Lung microvascular endothelial cell (primary cell): ENCODE measurements at regions not wholly inside any gene's neighbourhood (a gene's known extent, or its start where the extent isn't known, plus 50 kb on each side); places are given as distances from the start of the nearest gene placed in this dataset.
"Not testable (repeated sequence)": the region's sequence is repeated elsewhere in the genome, so short reads cannot be mapped to it uniquely, and the experiment has no call there.

ENCODE experiments used
- DNase-seq, 2 donors: peaks; one replicate each; pipeline versions ENCODE4 v3.0.0 to v3.0.0-alpha.2; 2010; ENCODE audit warnings: low read depth in 2 of 2

DNA sequence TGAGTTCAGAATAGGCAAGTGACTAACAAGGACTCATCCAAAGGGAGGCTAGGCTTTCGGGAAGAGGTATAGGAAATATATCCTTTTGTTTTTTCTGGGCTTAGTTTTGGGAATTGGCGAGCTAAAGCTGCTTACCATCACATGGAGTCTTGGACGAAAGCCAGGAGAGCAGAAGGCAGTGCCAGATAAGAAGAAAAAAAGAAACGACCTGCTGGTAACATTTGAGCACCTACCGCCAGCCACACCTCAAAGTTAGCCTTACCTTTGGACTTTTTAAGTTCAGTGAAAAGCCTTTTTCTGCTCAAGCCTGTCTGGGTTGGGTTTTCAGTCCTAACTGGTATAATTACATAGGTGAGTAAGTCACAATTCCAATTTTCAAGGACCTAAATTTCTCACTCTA, 85.1 kb upstream of the LCORL start:
- DNase-seq = peak; percentile 11 to 47

GRCh38 chr4:18105030-18106011, 83.8 kb upstream of the LCORL start:
- no peak for DNase-seq

DNA sequence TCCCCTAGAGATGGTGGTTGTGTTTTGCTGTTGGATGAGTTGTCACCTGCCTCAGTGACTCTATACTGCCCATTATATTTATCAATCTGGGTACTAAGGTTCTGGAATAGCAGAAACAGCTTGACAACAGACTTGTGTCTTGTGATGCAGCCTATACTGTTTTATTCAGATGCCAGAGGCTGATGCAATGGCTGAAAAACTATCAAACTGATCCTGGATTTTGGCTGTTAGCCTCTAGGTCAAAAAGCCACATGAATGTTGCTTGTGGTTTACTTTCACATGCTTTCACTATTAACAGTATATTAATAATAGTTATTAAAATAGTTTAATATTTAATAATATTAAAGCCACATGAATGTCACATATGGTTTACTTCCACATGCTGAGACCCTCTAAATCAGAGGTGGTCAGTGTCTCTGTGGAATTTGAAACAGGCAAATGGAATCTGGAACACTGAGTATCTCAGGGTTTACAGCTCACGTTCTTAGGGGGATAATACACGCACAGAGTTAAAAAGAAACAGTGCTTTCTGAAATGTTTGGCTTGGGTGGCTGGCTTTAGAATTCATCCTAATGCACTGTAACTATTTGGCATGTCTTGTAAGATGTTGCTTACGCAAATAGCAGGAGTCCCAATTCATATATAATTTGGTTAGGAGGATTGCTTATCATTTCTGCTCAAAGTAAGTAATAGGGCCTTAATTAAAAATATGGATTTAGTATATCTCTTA, 82.5 kb upstream of the LCORL start:
- no peak for DNase-seq

DNA sequence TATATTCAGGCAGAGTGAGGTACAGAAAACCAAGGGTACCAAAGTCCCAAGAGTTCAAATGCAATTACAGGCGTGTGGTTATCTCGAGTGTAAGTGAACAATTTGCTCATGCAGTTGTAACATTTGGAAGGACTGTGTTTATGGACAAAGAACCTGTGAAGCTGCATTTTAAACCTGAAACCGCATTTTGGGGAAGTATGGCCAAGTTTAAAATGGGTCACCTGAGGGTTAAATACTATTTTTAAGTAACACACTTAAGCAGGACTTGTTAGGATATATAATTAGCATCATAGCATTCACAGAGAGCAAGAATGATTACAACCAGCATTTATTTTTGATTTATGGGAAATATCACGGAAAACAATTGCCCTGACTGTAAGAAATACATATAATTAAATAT, 79.1 kb upstream of the LCORL start:
- no peak for DNase-seq

- not testable (repeated sequence) for DNase-seq
Observed at GRCh38 chr4:18090447-18090846, 68.9 kb upstream of the LCORL start.

DNA sequence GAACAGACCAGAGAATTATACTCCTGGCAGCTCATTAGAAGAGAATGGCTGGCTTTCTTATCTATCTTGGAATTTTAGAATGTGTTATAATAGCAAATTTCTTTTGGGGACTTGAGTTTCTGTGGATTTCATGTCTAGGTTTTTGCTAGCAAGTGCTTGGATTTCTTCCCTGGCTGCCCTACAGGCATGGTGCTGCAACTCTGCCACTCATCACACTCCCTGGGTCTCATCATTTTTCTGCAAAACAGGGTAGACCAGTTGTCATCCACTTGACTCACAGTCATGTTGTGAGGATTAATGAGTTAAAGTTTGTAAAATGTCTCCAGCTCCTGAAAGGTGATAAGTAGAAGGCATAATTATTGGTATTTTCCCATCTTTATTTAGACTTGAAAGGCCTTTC, 60.7 kb upstream of the LCORL start:
- no peak for DNase-seq

GRCh38 chr4:18081708-18082107, 60.2 kb upstream of the LCORL start:
- DNase-seq = no peak

DNA sequence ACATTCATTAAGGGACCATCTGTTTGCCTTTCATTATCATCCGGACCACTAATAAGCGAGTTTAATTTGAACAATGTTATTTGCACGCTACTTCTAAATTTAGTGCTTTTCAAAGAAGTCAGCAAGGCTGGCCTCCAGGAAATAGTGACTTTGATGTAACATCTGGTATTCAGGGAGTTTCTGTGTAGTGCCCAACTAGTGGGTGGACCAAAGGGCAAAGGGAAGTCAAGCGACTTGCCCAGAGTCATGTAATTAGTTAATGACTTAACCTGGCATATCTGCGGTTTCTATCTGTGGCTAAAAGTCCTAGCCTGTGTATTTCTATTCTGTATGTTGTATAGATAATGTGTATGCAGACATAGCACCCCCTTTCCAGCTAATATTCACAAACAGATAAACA, 56.3 kb upstream of the LCORL start:
- peak; percentile 2 to 20 for DNase-seq

DNA sequence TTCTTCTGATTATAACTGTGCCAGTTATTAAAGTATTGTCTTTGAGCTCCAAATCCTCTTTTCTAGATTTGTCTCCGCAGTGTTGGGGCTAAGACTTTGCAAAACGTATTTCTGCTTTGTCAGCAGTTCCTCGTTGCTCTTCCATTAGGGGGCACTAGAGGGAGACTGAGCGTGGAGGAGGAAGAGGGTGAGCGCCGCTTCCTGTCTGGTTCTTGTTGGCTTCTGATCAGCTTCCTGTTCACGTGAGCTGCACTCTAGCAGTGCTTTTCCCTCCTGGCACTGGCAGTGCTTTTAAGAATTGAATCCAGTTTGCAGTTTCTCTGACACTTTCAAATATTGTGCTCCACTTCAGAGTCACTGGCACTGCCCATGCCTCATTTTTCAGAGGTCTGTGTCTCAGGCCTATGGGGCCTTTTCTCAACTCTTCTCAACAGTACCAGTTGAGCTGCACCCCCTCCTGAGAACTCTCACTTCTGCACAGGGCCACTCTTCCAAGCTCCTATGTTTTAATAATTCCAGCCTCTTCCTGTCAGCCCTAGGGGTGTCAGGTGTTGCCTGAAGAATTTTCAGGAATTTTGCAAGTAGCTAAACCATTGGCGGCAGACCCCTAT, 54.4 kb upstream of the LCORL start:
- peak; percentile 52 to 59 for DNase-seq

GRCh38 chr4:18071894-18072293, 50.3 kb upstream of the LCORL start:
- DNase-seq = no peak
